Cardiac fibroblast (primary cell): ENCODE measurements at regions not wholly inside any gene's neighbourhood (a gene's known extent, or its start where the extent isn't known, plus 50 kb on each side); places are given as distances from the start of the nearest gene placed in this dataset.

Experiments
- DNase-seq, 2 donors: peaks; one replicate each; pipeline versions ENCODE4 v3.0.0 to v3.0.0-alpha.2; 2010; ENCODE audit warnings: low read depth in 2 of 2
- H3K4me3 ChIP-seq, 2 donors: replicated peaks in 1 of 2; 1 replicate in 1 of 2; 2 replicates in 1 of 2; pipeline ENCODE4 v1.5.1; 2011; ENCODE audit warnings: low read depth in 2 of 2, low read length in 2 of 2, mild to moderate bottlenecking in 2 of 2, moderate library complexity in 1 of 2
- TF ChIP-seq, protein P1 (sequence below): IDR thresholded peaks from one replicate; pipeline ENCODE4 v1.5.1; 2011; ENCODE audit warnings: low read depth, mild to moderate bottlenecking, low read length, inconsistent platforms

DNA sequence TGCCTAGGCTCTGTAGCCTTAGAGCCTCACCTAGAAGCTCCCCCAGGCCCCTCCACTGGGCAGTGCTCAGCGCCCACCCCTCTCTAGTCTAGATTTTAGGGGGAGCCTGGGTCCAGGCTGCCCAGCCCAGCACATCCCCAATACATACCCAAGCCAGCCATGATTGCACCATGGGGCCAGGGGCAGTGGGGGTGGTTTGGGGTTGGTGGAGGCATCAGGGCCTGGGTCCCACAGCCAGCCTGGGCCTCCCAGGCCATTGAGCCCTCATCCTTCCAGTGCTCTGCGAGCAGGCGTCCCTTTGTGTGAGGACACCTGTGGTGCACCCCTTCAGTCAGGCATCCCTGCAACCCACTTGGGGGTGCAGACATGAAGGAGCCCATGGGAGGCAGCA lies 76.9 kb upstream of the RET start:
- no peak for DNase-seq
- TF ChIP-seq, protein P1, sequence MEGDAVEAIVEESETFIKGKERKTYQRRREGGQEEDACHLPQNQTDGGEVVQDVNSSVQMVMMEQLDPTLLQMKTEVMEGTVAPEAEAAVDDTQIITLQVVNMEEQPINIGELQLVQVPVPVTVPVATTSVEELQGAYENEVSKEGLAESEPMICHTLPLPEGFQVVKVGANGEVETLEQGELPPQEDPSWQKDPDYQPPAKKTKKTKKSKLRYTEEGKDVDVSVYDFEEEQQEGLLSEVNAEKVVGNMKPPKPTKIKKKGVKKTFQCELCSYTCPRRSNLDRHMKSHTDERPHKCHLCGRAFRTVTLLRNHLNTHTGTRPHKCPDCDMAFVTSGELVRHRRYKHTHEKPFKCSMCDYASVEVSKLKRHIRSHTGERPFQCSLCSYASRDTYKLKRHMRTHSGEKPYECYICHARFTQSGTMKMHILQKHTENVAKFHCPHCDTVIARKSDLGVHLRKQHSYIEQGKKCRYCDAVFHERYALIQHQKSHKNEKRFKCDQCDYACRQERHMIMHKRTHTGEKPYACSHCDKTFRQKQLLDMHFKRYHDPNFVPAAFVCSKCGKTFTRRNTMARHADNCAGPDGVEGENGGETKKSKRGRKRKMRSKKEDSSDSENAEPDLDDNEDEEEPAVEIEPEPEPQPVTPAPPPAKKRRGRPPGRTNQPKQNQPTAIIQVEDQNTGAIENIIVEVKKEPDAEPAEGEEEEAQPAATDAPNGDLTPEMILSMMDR = no peak
- no peak overlapping the region for H3K4me3 ChIP-seq

DNA sequence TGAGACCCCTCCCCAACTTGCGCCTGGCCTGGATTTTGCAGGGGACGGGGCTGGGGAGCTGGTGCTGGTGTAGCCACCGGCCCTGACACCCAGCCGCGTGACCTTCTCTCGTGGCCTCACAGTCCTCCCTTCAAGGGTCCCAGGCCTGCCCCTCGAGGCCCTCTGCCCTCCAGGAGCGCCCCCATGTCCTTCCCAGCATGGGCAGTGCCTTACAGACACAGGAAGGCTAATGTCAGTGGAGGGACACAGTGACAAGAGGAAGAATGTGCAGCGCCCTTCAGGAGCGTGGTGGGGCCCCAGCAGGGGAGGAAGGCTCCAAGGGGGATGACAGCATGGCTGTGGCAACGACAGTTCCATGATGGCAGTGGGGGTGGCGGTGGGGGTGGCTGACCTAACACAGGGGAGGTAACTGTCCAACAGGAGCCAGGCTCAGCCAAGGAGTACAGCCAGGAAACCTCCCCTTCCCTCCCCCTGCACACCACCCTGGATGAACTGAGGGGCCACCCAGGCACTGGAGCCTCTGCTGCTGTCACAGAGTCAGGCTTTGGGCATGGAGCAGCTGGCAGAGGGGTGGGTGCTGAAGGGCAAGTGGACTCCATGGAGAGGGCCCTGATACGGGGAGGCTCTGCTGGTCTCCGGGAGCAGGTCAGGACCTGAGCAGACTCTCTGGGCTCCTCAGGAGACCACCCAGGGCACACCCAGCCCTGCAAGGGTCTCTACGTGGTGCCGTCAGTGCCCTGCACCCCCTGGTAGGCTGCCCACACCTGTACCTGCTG lies 76.0 kb upstream of the RET start:
- TF ChIP-seq, protein P1 = no peak

DNA sequence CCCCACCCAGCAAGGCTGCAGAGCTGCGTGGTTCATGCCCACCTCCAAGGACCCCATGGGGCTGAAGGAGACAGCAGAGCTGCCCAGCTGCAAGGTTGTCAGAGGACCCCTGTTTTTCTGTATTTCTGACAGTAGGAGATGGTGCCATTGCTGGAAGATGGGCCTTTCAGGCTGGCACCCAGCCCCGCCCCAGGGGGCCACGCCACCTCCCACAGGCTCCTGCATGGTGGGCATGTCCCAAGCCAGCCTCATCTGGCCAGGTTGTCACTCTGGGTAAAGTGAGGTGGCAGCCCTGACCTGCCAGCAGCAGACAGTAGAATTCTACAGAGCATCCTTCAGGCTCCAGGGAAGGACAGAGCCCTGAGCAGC lies 75.5 kb upstream of the RET start:
- DNase-seq = no peak
- TF ChIP-seq, protein P1 = no peak
- no peak overlapping the region for H3K4me3 ChIP-seq

More for the DNA sequence above, 76.0 kb upstream of the RET start:
- no peak for DNase-seq
- H3K4me3 ChIP-seq = no peak overlapping the region

DNA sequence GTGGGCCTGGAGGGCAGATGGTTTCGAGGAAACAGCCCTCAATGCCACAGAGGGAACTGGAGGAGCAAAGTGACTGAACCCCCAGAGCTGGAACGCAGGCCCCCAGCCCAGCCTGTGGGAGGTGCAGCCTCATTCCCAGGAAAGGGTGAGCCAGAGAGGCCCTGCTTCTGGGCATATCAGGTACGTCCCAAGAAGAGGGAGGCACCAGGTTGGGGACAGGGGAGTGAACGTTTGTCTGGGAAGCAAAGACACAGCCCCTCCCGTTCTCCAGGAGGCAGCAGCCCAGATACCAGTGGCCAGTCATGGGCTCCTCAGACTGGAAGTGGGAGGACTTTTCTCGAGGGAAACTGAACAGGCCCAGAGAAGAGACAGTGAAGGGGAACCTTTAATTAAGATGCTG lies 74.3 kb upstream of the RET start:
- no peak overlapping the region for H3K4me3 ChIP-seq
- DNase-seq = no peak
- TF ChIP-seq, protein P1 = no peak

DNA sequence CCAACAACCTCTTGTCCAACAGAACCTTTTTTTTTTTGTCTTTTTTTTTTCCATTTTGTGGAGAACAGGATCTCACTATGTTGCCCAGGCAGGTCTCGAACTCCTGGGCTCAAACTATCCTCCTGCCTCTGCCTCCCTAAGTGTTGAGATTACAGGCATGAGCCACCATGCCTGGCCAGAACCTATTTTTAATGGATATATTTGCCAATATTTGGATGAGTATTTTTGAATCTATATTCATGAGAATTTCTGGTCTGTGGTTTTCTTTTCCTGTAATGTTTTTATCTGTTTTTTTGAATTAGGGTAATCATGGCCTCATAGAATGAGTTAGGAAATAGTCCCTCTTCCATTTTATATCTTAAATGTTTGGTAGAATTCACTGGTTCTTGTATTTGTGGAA lies 70.4 kb upstream of the RET start:
- no peak overlapping the region for H3K4me3 ChIP-seq
- no peak for DNase-seq
- TF ChIP-seq, protein P1 = no peak

DNA sequence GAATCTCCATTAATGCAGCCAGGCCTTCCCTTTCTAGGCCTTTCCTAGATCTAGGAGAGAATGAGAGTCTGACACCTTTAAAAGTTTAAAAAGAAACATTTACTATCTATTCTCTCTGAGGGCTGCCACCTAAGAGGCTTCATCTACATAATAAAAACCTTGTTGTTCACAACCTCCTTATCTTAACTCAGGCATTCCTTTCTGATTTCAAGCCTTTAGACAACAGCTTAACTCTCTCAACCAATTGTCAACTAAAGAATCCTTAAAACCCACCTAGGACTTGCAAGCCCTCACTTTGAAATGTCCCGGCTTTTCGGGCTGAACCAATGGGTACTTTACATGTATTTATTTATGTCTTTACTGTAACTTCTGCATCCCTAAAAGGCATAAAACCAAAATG lies 64.3 kb upstream of the RET start:
- no peak overlapping the region for H3K4me3 ChIP-seq
- no peak for DNase-seq
- TF ChIP-seq, protein P1 = no peak

DNA sequence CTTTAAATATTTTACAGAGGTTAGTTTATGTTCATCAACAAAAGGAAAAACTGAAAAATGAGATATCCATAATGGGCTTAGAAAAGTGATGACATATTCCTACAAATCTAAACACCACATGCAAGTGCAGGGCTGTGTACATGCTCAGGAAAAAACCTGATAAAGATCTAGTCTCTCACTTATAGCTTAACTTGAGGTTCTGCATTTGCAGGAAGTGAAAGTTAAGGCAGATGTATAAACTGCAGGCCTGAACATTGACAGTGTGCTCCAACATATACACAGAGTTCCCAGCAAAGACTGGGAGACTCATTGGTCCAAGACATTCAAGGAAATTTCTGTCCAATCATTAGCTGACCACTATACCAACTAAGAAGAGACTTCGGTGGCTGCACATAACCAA lies 63.8 kb upstream of the RET start:
- TF ChIP-seq, protein P1 = no peak
- no peak overlapping the region for H3K4me3 ChIP-seq

More for the DNA sequence above, 63.8 kb upstream of the RET start:
- DNase-seq = no peak
